ENCODE measurements at regions not wholly inside any gene's neighbourhood (a gene's known extent, or its start where the extent isn't known, plus 50 kb on each side); places are given as distances from the start of the nearest gene placed in this dataset.

DNA sequence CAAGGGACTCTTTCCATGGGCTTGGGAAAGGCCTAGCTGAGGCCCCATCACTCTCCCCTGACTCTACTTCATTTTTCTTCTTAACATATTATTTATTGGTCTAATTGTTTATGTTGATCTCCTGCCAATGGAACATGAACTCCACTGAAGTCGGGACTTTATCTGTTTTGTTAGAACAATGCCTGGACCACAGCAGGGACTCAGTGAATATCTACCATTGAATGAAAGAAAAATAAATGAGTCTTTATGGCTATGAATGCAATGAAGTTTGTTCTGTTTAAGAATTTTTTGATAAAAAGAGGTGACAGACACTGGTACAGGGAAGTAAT is 112.3 kb downstream of the ADAMTS15 start:
- TF ChIP-seq, protein P1, sequence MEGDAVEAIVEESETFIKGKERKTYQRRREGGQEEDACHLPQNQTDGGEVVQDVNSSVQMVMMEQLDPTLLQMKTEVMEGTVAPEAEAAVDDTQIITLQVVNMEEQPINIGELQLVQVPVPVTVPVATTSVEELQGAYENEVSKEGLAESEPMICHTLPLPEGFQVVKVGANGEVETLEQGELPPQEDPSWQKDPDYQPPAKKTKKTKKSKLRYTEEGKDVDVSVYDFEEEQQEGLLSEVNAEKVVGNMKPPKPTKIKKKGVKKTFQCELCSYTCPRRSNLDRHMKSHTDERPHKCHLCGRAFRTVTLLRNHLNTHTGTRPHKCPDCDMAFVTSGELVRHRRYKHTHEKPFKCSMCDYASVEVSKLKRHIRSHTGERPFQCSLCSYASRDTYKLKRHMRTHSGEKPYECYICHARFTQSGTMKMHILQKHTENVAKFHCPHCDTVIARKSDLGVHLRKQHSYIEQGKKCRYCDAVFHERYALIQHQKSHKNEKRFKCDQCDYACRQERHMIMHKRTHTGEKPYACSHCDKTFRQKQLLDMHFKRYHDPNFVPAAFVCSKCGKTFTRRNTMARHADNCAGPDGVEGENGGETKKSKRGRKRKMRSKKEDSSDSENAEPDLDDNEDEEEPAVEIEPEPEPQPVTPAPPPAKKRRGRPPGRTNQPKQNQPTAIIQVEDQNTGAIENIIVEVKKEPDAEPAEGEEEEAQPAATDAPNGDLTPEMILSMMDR (IDR thresholded peaks at IDR 0.05), result no peak
- no peak for TF ChIP-seq POLR2A (IDR thresholded peaks at IDR 0.05)
